AG04449 (cell line): ENCODE measurements at regions not wholly inside any gene's neighbourhood (a gene's known extent, or its start where the extent isn't known, plus 50 kb on each side); places are given as distances from the start of the nearest gene placed in this dataset.
A peak's percentile ranks its signal among the peaks of the same experiment; 100 is the strongest.

Experiments
- CTCF ChIA-PET: fragments of 350-600 bp; formaldehyde crosslinking; extraction: SDS; loops from one replicate; lab custom pipeline; 2021; ENCODE audit warnings: antibody characterized with exemption; lab: Yijun Ruan, JAX
- POLR2A ChIA-PET: fragments of 400-600, 350-600 bp; formaldehyde crosslinking; extraction: SDS; loops from one replicate; lab custom pipeline; 2020; ENCODE audit warnings: antibody characterized with exemption, inconsistent platforms; lab: Yijun Ruan, JAX
- DNase-seq: peaks from one replicate; pipeline ENCODE4 v3.0.0-alpha.2; 2010; ENCODE audit warnings: low read depth, low spot score
- H3K4me3 ChIP-seq: 2 replicates; pipeline ENCODE4 v1.5.1; 2011; ENCODE audit warnings: low read depth, mild to moderate bottlenecking, control low read depth, low read length
- TF ChIP-seq, protein P1 (sequence below): IDR thresholded peaks from one replicate; pipeline ENCODE4 v1.5.1; 2011; ENCODE audit warnings: mild to moderate bottlenecking, moderate library complexity, low read length, control low read depth, inconsistent platforms; ENCODE audit not compliant: insufficient read depth; ENCODE audit errors: missing control alignments

DNA sequence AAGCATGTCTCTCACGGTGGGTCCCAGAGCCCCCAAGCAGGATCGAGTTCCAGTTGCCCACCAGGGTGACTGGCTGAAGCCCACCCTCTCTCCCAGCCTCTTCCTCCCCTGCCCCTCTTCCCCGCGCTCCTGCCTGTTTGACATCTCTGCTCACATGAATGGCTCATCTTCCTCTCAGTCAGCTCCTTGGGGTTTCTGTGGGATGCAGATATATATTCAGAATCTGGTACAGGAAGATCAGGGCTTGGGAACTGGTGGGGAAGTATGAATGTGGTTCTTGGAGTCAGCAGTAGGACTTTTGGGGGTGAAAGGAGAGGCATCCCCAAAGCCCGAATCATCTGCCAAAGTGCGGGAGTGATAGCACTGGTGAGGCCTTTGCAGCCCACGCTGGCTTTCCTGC is 158.9 kb upstream of the CIBAR2 start:
- POLR2A ChIA-PET, result no interaction called here
- H3K4me3 ChIP-seq, result no peak overlapping the region
- CTCF ChIA-PET, result interaction anchor here (0.7 to 3.7 kb wide), 9 partner anchors 10 to 387 kb away, joined by 3 to 23 read pairs (median 3); partner anchors contain the start of gene CIBAR2
- DNase-seq, result no peak
- TF ChIP-seq, protein P1, sequence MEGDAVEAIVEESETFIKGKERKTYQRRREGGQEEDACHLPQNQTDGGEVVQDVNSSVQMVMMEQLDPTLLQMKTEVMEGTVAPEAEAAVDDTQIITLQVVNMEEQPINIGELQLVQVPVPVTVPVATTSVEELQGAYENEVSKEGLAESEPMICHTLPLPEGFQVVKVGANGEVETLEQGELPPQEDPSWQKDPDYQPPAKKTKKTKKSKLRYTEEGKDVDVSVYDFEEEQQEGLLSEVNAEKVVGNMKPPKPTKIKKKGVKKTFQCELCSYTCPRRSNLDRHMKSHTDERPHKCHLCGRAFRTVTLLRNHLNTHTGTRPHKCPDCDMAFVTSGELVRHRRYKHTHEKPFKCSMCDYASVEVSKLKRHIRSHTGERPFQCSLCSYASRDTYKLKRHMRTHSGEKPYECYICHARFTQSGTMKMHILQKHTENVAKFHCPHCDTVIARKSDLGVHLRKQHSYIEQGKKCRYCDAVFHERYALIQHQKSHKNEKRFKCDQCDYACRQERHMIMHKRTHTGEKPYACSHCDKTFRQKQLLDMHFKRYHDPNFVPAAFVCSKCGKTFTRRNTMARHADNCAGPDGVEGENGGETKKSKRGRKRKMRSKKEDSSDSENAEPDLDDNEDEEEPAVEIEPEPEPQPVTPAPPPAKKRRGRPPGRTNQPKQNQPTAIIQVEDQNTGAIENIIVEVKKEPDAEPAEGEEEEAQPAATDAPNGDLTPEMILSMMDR, result no peak

DNA sequence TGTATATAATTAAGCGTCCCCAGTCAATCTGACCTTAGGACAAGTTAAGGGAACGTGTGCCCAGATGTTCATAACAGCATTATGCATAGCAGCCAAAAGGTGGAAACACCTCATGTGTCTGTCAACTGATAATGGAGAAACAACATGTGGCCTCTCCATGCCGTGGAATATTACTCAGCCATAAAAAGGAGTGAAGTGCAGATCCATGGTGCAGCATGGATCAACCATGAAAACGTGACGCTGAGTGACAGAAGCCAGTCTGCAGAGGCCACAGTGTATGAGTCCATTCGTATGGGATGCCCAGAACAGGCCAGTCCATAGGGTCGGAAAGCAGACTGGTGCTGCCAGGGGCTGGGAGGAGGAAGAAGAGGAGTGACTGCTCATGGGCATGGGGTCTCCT is 161.0 kb upstream of the CIBAR2 start:
- no peak overlapping the region for H3K4me3 ChIP-seq
- ChIA-PET POLR2A (interaction anchor here (0.7 kb wide), 1 partner anchor 206 kb away, joined by 4 read pairs; no protein-coding TSS in a partner anchor), CTCF (interaction anchor here (0.6 to 4.8 kb wide), 6 partner anchors 11 to 447 kb away, joined by 3 to 67 read pairs (median 8); no protein-coding TSS in a partner anchor)
- TF ChIP-seq, protein P1, result no peak
- DNase-seq, result no peak

DNA sequence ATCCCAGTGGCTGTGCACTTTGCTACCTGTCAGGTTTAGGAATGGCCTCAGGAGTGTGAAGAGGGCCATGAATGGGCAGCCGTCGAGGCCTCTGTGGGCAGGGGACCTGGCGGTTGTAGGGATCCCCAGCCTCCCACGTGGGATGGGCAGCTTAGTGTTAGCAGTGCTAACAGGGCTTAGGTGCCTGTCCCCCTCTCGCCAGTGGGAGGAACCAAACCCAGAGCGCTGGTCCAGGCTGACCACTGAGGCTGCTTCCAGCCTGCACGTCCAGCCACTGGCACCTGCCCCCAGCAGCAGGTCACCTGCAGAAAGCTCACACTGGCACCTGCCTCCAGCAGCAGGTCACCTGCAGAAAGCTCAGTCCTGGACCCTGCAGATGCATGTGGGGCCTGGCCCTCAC is 162.2 kb upstream of the CIBAR2 start:
- CTCF ChIA-PET, result interaction anchor here (0.6 to 4.8 kb wide), 36 partner anchors 11 to 444 kb away, joined by 3 to 77 read pairs (median 4); partner anchors contain the start of genes CIBAR2 and GSE1
- no peak overlapping the region for H3K4me3 ChIP-seq
- POLR2A ChIA-PET, result interaction anchor here (0.6 kb wide), 1 partner anchor 64 kb away, joined by 3 read pairs; no protein-coding TSS in a partner anchor
- DNase-seq, result no peak
- TF ChIP-seq, protein P1, result no peak

DNA sequence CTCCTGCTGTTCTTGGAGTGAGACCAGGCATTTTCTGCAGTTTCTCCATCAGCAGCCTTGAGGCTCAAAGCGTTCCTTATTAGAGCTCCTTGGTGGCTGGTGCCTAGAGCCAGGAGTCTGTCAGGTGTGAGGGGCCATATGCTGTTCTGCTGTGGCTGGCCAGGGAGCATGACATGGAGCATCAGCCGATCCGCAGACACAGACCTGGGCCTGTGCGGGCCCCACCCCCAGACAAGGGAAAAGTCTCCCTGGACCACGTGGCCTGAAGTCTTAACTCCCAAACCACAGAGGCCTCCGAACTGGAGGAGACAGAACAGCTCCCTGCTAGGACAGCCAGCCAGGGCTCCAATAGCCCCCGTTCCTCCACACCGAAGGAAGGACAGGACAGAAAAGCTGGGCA is 162.7 kb upstream of the CIBAR2 start:
- H3K4me3 ChIP-seq, result no peak overlapping the region
- ChIA-PET CTCF (interaction anchor here (0.6 to 4.8 kb wide), 42 partner anchors 8 to 444 kb away, joined by 3 to 77 read pairs (median 4); partner anchors contain the start of genes CIBAR2 and GSE1), POLR2A (interaction anchor here (0.6 kb wide), 1 partner anchor 65 kb away, joined by 3 read pairs; no protein-coding TSS in a partner anchor)
- DNase-seq, result no peak
- TF ChIP-seq, protein P1, result no peak

DNA sequence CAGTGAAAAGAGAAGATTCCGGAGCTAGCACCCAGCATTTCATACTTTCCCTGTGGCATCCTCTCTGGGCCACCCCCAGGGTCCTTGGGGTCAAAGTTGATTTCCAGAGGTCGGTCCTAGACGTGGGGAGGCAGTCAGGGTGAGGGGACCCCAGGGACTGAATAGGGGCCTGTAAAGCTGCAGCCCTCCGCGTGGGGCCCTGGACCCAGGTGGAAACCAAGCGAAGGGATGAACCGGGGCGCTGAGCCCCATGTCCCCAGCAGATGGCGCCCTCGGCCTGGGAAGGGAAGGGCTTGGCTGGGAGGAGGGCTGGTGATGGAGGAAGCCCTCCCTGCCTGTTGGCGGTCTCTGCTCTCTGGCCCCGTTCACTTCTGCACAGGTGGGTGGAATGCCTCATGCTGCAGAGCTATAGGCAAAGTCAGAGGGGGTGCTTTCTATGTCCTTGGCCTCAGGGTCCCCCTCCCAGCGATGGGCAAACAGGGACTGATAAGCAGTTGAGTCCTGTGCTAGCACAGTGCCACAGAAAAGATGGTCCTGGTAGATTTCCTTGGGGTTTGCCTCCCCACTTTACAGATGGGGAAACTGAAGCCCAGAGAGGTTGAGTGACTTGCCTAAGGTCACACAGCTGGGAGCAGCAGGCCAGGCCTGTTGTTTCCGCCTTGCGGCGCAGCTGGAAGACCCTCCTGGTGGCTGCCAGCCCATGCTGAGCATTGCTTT is 163.4 kb upstream of the CIBAR2 start:
- no peak for DNase-seq
- CTCF ChIA-PET, result interaction anchor here (0.5 to 4.8 kb wide), 50 partner anchors 9 to 1510 kb away, joined by 3 to 77 read pairs (median 4); partner anchors contain the start of genes CIBAR2 and GSE1
- no peak overlapping the region for H3K4me3 ChIP-seq
- POLR2A ChIA-PET, result no interaction called here
- TF ChIP-seq, protein P1, result peak; percentile 96

DNA sequence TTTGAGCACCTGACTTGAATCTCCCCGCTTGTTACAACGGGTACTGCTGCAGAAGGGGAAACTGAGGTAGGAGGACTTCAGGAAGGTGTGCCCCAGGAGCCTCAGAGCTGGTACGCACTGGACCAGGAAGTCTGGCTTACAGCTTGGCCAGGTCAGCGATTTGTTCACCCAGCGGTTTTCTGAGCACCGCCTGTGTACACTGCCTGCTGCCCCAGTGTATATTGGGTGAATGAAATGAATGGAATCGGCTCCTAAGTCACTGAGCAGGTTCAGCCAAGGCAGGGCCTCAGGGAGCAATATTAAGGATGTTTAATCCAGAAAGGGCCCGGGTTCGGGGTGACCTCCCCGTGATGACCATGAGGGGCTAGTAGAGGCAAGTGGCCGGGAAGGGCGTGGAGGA is 164.0 kb upstream of the CIBAR2 start:
- no peak overlapping the region for H3K4me3 ChIP-seq
- TF ChIP-seq, protein P1, result no peak
- DNase-seq, result no peak
- POLR2A ChIA-PET, result no interaction called here
- CTCF ChIA-PET, result interaction anchor here (0.5 to 4.8 kb wide), 35 partner anchors 9 to 1511 kb away, joined by 3 to 77 read pairs (median 5); partner anchors contain the start of gene CIBAR2
